ENCODE measurements at regions not wholly inside any gene's neighbourhood (a gene's known extent, or its start where the extent isn't known, plus 50 kb on each side); places are given as distances from the start of the nearest gene placed in this dataset.

- CTCF ChIA-PET: no interaction called here
- intact Hi-C loops (cut with micrococcal nuclease; ENCODE audit: unreplicated experiment): no loop called here
Measured at GRCh38 chrX:93468075-93468474, 205.3 kb downstream of the NAP1L3 start.

GRCh38 chrX:93466383-93466782, 207.0 kb downstream of the NAP1L3 start:
- no peak overlapping the region for H3K4me3 ChIP-seq (ENCODE audit: low read depth, low read length)
- no peaks in the 10 kb centered on the region for H3K4me1 Mint-ChIP-seq (ENCODE audit: low read depth, unreplicated experiment)
- BruUV-seq (replicated peaks): no TSS peak
- H3K27me3 Mint-ChIP-seq (ENCODE audit: insufficient read depth, unreplicated experiment): no peaks in the 10 kb centered on the region
- H3K36me3 ChIP-seq (ENCODE audit: control insufficient read depth, insufficient read depth, low read length): no peaks in the 10 kb centered on the region
- CTCF ChIA-PET: no interaction called here
- no peak for DNase-seq
- POLR2A ChIA-PET: no interaction called here
- H3K27ac Mint-ChIP-seq (ENCODE audit: unreplicated experiment): no peak overlapping the region
- intact Hi-C loops (cut with micrococcal nuclease; ENCODE audit: unreplicated experiment): no loop called here
- H3K4me3 Mint-ChIP-seq (ENCODE audit: unreplicated experiment): no peak overlapping the region
- H3K36me3 Mint-ChIP-seq (ENCODE audit: insufficient read depth, unreplicated experiment): no peaks in the 10 kb centered on the region
- H3K27me3 ChIP-seq (replicated peaks; ENCODE audit: control insufficient read depth, insufficient read depth, low read length): no peaks in the 10 kb centered on the region
- TF ChIP-seq CTCF (IDR thresholded peaks at IDR 0.05; ENCODE audit: insufficient read depth in 1 of 2, low read depth in 1 of 2, low read length in 1 of 2, severe bottlenecking in 1 of 2, unreplicated experiment in 1 of 2): no peak
- no peaks in the 10 kb centered on the region for H3K9me3 Mint-ChIP-seq (ENCODE audit: unreplicated experiment)
- no peaks in the 10 kb centered on the region for H3K9me3 ChIP-seq
- no peaks in the 10 kb centered on the region for H3K4me1 ChIP-seq

More at GRCh38 chrX:93468075-93468474, 205.3 kb downstream of the NAP1L3 start:
- H3K9me3 ChIP-seq: no peaks in the 10 kb centered on the region
- no peak overlapping the region for H3K27ac Mint-ChIP-seq (ENCODE audit: unreplicated experiment)
- no peaks in the 10 kb centered on the region for H3K27me3 ChIP-seq (replicated peaks; ENCODE audit: control insufficient read depth, insufficient read depth, low read length)
- no peaks in the 10 kb centered on the region for H3K9me3 Mint-ChIP-seq (ENCODE audit: unreplicated experiment)
- no peaks in the 10 kb centered on the region for H3K27me3 Mint-ChIP-seq (ENCODE audit: insufficient read depth, unreplicated experiment)
- POLR2A ChIA-PET: no interaction called here
- H3K4me1 Mint-ChIP-seq (ENCODE audit: low read depth, unreplicated experiment): no peaks in the 10 kb centered on the region
- H3K36me3 ChIP-seq (ENCODE audit: control insufficient read depth, insufficient read depth, low read length): no peaks in the 10 kb centered on the region
- no peak for DNase-seq
- no peaks in the 10 kb centered on the region for H3K4me1 ChIP-seq
- H3K36me3 Mint-ChIP-seq (ENCODE audit: insufficient read depth, unreplicated experiment): no peaks in the 10 kb centered on the region
- no peak overlapping the region for H3K4me3 Mint-ChIP-seq (ENCODE audit: unreplicated experiment)
- TF ChIP-seq CTCF (IDR thresholded peaks at IDR 0.05; ENCODE audit: insufficient read depth in 1 of 2, low read depth in 1 of 2, low read length in 1 of 2, severe bottlenecking in 1 of 2, unreplicated experiment in 1 of 2): no peak
- no peak overlapping the region for H3K4me3 ChIP-seq (ENCODE audit: low read depth, low read length)
- BruUV-seq (replicated peaks): no TSS peak

- no peak for DNase-seq
- ChIA-PET CTCF (no interaction called here), POLR2A (no interaction called here)
- Histone ChIP-seq H3K4me3 (ENCODE audit: low read depth, low read length) (no peak overlapping the region), H3K36me3 (ENCODE audit: control insufficient read depth, insufficient read depth, low read length) (no peaks in the 10 kb centered on the region), H3K27me3 (replicated peaks; ENCODE audit: control insufficient read depth, insufficient read depth, low read length) (no peaks in the 10 kb centered on the region), H3K9me3 (no peaks in the 10 kb centered on the region), H3K4me1 (no peaks in the 10 kb centered on the region)
- no peak overlapping the region for H3K27ac Mint-ChIP-seq (ENCODE audit: unreplicated experiment)
- TF ChIP-seq CTCF (IDR thresholded peaks at IDR 0.05; ENCODE audit: insufficient read depth in 1 of 2, low read depth in 1 of 2, low read length in 1 of 2, severe bottlenecking in 1 of 2, unreplicated experiment in 1 of 2): no peak
- H3K9me3 Mint-ChIP-seq (ENCODE audit: unreplicated experiment): no peaks in the 10 kb centered on the region
- no TSS peak for BruUV-seq (replicated peaks)
- intact Hi-C loops (cut with micrococcal nuclease; ENCODE audit: unreplicated experiment): no loop called here
- no peak overlapping the region for H3K4me3 Mint-ChIP-seq (ENCODE audit: unreplicated experiment)
- no peaks in the 10 kb centered on the region for H3K4me1 Mint-ChIP-seq (ENCODE audit: low read depth, unreplicated experiment)
- H3K27me3 Mint-ChIP-seq (ENCODE audit: insufficient read depth, unreplicated experiment): no peaks in the 10 kb centered on the region
- H3K36me3 Mint-ChIP-seq (ENCODE audit: insufficient read depth, unreplicated experiment): no peaks in the 10 kb centered on the region
Measured at GRCh38 chrX:93461060-93461459, 212.3 kb downstream of the NAP1L3 start.
